HG03442 (cell line): ENCODE measurements at regions not wholly inside any gene's neighbourhood (a gene's known extent, or its start where the extent isn't known, plus 50 kb on each side); places are given as distances from the start of the nearest gene placed in this dataset.
"Not testable (repeated sequence)": the region's sequence is repeated elsewhere in the genome, so short reads cannot be mapped to it uniquely, and the experiment has no call there.

Experiments
- ATAC-seq: cut with Tn5 transposase; IDR thresholded peaks from one replicate; pipeline ENCODE4 v1.9.1; 2021; ENCODE audit warnings: mild to moderate bottlenecking, moderate library complexity; ENCODE audit not compliant: unreplicated experiment

GRCh38 chr7:131938788-131939187, 382.4 kb upstream of the PODXL start:
- ATAC-seq: not testable (repeated sequence)

DNA sequence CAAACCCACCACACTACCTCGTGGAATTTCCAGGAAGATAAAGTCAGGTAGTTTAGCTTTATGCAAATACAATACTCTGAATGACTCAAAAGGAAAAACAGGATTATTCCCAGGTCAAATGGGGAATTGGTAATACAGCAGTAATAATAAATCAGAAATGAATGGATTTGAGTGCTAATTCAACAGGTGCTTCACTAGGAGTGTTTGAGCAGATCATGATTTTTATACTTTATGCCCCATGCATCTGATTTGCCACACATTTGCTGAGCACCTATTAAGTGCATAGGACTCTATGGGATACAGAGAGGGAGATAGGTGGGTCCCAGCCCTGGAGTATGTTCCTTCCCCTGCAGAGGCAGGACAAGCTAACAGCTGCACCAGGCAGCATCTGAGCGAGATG, 381.4 kb upstream of the PODXL start:
- ATAC-seq: no peak

DNA sequence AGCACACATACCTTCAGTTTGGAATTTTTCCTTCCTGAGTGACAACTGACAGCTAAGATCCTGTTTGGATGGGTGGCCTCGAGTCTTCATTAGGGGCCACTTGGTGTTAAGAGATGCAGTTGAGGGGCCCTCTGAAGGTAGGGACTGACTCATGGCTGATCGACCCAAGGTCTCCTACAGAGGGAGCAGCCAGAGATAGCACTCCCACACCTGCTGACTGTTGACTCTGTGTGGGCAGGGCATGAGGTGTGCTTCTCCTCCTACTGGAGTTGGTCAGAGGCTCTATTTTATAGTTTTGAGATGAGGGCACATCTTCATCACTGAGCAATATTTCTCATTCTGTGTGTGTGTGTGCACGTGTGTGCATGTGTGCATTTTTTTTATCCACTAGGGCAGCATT, 378.8 kb upstream of the PODXL start:
- ATAC-seq: no peak

- ATAC-seq: no peak
These were observed 378.0 kb upstream of the PODXL start for GRCh38 chr7:131934452-131934851.

DNA sequence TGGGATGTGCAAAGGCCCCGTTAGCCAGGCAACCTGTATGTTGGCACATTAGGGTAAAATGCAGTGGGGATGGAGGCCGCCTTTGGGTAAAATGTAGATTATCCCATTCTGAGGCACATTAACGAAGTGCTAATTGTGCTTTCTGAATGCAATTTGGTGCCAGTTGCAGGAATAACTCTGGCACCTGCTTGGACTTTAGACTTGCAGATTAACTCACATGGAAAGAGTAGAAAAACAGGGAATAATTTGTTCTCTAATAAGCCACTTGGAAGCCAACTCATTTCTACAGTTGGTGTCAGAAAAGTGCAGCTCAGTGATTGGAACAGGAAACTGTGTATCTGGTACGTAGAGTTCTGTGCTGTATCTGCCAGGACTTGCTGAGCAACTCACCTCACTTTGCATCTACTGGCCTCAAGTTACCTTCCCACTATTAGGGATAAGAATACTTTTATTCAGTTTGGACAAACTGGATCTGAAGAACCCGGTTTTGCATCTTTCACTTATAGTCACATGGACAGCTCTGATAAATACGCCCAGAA, 377.4 kb upstream of the PODXL start:
- ATAC-seq: no peak

GRCh38 chr7:131933219-131933618, 376.8 kb upstream of the PODXL start:
- not testable (repeated sequence) for ATAC-seq

DNA sequence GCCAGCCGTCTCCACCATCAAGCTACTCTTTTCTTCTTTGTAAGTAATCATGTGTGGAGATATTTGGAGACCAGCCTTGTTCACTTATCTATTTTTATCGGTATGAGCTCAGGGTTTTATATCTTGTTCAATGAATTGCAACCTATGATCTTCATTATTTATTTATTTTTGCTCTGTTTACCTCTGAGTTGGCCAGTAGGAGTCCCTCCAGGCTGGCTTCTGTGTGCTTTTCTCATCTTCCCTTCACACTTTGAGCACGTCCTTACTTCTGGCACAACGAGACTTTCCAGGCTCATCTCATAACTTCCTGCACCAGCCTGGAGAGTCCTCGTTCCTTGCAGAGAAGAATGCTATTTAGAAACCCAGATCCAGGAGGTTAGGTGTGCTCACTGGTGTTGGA, 375.8 kb upstream of the PODXL start:
- no peak for ATAC-seq

DNA sequence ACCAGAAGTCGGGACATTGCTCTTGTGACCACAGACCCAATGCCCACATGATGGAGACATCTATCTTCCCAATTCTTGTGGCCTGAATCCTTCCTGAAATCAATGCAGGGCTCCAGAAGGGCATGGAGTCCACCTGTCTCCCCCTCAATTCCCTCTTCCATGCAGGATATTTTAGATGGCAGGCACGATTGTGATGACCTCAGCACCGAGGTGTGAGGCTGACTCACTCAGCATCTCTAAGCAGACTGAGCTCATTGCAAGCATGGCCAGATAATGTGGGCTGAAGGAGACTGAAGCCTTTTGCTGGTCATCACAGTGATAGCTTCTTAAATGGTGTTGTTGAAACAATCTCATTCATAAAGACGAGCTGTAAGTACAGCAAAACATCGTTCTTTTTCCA, 374.9 kb upstream of the PODXL start:
- no peak for ATAC-seq

DNA sequence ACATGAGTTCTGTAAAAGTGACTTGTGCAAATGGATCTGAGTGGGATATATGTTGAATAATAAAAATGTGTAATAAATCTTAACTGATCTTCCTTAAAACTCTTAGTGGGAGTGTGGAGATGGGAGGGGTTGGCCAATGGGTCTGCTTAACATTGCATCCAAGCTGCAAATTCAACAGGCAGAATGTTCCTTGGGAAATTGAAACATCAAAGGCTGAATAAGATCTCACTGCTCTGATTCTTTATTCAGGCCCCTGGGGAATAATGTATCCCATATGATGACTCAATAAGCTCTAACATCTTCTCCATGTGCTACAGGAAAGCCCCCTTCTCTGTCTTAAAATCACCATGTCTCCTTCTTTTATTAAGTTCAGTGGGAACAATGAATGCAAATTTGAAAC, 373.2 kb upstream of the PODXL start:
- no peak for ATAC-seq

DNA sequence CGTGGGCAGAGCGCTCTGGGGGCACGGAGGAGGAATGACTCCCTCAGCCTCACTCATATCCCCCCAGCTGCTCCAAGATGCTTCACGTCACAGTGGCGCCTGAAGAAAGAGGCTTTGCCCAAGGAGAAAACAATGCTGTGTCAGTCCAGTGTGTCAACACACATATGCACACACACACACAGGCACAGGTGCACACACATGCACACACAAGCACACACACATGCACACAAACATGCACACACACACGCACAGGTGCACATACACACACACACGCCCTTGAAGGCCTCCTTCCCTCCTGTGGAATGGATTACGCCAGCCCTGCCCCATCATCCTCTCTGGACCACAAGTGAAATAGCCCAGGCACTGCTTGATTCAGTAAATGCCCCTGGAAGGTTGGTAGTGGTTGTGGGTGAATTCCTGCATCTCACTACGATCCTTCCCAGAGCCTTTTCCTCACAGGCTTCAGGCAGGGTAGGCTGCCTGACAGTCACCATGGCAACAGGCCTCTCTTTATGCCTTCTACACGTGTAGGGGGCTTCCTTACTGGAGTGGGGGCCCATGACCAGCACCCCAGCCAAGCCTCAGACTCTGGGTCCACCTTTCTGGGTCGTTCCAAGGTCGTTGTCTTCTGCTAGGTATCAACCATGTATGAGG, 371.5 kb upstream of the PODXL start:
- ATAC-seq: no peak

- ATAC-seq: no peak
These were observed 369.2 kb upstream of the PODXL start for GRCh38 chr7:131925636-131926035.

DNA sequence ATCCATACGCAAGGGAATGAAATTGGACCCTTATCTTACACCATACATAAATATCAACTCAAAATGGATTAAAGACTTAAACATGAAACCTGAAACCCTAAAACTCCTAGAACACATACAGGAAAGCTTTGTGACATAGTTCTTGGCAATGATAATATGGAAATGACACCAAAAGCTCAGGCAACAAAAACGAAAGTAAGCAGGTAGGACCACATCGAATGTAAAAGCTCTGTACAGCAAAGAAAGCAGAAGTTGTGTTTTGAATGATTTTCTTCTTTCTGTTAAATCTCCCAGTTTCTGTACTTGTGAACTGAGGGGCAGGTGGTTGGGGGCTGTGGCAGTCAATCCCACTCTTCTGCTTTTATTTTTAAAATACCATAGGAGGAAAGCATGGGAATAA, 368.4 kb upstream of the PODXL start:
- ATAC-seq: no peak

GRCh38 chr7:131922948-131923347, 366.5 kb upstream of the PODXL start:
- ATAC-seq: not testable (repeated sequence)

DNA sequence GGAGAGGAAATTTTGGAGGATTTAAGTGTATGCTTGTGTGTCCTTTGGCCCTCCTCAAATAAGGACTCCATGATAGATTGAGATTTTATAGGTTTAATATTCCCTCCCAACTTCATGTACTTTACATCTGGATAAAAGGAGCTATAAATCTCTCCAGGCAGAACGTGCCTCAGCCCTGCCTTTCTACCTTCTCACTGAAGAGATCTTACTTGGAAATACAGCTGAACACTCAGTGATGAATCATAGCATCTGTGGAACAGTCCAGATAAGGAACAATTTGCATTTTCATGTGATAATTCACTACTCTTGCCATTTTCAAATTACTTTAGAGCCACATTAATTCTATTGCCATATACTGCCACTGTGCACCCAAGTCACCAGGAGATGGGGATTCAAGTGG, 364.6 kb upstream of the PODXL start:
- ATAC-seq: no peak

DNA sequence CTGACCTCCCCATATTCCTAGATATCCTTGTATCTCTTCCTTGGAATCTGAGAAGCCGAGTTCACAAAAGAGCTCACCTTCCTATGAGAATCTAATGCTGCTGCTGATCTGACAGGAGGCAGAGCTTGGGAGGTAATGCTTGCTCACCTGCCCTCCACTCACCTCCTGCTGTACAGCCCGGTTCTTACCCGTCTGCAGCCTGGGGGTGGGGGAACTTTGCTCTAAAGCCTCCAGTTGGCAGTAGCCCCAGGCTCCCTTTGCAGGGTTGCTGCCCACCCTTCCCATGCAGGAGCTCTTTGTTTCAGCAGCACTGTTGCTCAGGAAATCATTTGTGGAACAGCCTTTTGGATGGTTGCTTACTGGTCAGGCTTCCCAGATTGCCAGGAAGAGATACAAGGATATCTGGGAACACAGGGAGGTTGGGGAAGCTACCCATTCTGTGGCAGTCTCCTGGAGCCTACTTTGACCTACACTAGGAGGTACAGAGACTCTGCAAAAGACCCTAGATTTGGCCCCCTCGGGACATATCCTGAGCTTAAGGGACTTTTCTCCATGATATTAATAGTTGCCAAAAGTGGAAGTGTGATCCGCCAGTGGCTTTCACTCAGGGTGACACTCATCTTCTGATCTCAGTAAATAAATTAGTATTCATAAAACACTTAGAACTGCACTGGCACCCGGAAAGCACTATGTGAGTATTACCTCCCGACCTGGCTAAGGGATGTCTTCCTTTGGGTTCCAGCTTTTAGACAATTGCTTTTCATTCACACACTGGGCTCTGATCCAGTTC, 363.7 kb upstream of the PODXL start:
- ATAC-seq: peak; percentile 80

GRCh38 chr7:131911112-131911511, 354.7 kb upstream of the PODXL start:
- no peak for ATAC-seq

GRCh38 chr7:131909151-131909768, 352.8 kb upstream of the PODXL start:
- ATAC-seq: no peak

DNA sequence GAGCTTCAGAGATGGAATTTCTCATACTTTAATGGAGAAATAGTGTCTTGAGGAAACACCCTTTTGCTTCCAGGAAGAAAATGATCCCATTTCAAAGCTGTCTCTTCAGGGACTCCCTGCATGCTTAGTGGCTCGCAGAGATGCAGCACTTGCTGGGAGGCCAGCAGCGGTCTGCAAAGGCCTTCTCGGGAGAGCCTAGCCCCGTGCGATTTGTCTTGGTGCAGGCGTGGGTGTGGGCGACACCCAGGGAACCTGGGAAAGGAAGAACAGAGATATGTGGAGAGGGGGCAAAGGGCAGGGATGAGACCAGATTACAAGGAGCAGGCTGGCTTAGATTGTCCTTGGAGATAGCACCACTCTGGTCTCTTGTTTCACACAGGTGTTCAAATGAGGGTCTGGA, 352.3 kb upstream of the PODXL start:
- ATAC-seq: no peak

DNA sequence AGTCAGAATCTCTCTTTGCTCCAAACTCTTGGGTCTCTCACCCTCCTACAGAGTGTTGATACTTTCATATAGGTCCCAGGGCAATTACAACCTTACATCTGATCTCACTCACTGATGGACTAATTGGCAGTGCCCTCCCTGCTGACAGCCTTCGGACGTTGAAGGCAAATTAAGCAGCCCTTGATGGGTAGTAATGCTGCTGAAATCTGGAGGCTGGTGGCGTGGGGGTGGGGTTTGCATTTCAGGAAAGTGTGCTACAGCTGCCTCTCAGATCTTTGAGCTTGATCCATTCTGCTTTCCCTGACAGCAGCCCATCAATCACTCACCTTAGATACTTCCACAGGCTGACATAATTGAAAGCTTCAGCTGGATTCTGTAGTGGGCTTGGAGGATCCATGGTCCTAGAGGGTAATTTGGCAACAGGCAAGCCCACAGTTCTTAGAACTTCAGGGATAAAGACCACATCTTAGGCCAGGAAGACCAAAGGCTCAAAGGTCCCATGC, 349.1 kb upstream of the PODXL start:
- ATAC-seq: no peak

- no peak for ATAC-seq
These were observed 348.4 kb upstream of the PODXL start for GRCh38 chr7:131904760-131905327.

- ATAC-seq: no peak
These were observed 346.9 kb upstream of the PODXL start for GRCh38 chr7:131903315-131903714.
